GM18511 (cell line): ENCODE measurements at regions not wholly inside any gene's neighbourhood (a gene's known extent, or its start where the extent isn't known, plus 50 kb on each side); places are given as distances from the start of the nearest gene placed in this dataset.
"Not testable (repeated sequence)": the region's sequence is repeated elsewhere in the genome, so short reads cannot be mapped to it uniquely, and the experiment has no call there.

Source experiments
- ATAC-seq: cut with Tn5 transposase; IDR thresholded peaks from one replicate; pipeline ENCODE4 v1.9.1; 2021; ENCODE audit warnings: mild to moderate bottlenecking, moderate library complexity; ENCODE audit not compliant: unreplicated experiment

GRCh38 chr6:907928-908327 lies 215.0 kb upstream of the EXOC2 start:
- ATAC-seq: no peak

- ATAC-seq: no peak
These were observed 214.0 kb upstream of the EXOC2 start for GRCh38 chr6:906920-907319.

GRCh38 chr6:905556-905955 lies 212.6 kb upstream of the EXOC2 start:
- no peak for ATAC-seq

- no peak for ATAC-seq
These were observed 212.1 kb upstream of the EXOC2 start for GRCh38 chr6:904994-905393.

- ATAC-seq: no peak
These were observed 210.8 kb upstream of the EXOC2 start for GRCh38 chr6:903761-904160.

- no peak for ATAC-seq
These were observed 208.9 kb upstream of the EXOC2 start for GRCh38 chr6:901696-902460.

- ATAC-seq: no peak
These were observed 208.0 kb upstream of the EXOC2 start for GRCh38 chr6:900716-901605.

GRCh38 chr6:897528-898207 lies 204.7 kb upstream of the EXOC2 start:
- ATAC-seq: no peak

- no peak for ATAC-seq
These were observed 201.3 kb upstream of the EXOC2 start for GRCh38 chr6:894274-894673.

GRCh38 chr6:890995-891394 lies 198.1 kb upstream of the EXOC2 start:
- no peak for ATAC-seq

- no peak for ATAC-seq
These were observed 197.3 kb upstream of the EXOC2 start for GRCh38 chr6:890201-890600.

GRCh38 chr6:887583-888235 lies 194.8 kb upstream of the EXOC2 start:
- ATAC-seq: no peak

GRCh38 chr6:886116-886515 lies 193.2 kb upstream of the EXOC2 start:
- ATAC-seq: not testable (repeated sequence)

GRCh38 chr6:885051-885590 lies 192.2 kb upstream of the EXOC2 start:
- no peak for ATAC-seq

GRCh38 chr6:884570-884969 lies 191.6 kb upstream of the EXOC2 start:
- ATAC-seq: no peak

GRCh38 chr6:882084-882598 lies 189.2 kb upstream of the EXOC2 start:
- ATAC-seq: no peak

GRCh38 chr6:878179-878578 lies 185.2 kb upstream of the EXOC2 start:
- ATAC-seq: no peak

GRCh38 chr6:875012-875411 lies 182.1 kb upstream of the EXOC2 start:
- ATAC-seq: no peak

- ATAC-seq: no peak
These were observed 179.7 kb upstream of the EXOC2 start for GRCh38 chr6:872570-873125.

GRCh38 chr6:871503-871902 lies 178.6 kb upstream of the EXOC2 start:
- ATAC-seq: no peak
